Upper lobe of left lung (tissue), 6 donors: ENCODE measurements at regions not wholly inside any gene's neighbourhood (a gene's known extent, or its start where the extent isn't known, plus 50 kb on each side); places are given as distances from the start of the nearest gene placed in this dataset.

ENCODE experiments used
- ATAC-seq, 2 donors: fragments of 200-7000 bp; cut with Tn5 transposase; one replicate each; pipeline ENCODE4 v1.9.1; 2022; ENCODE audit warnings: mild to moderate bottlenecking in 2 of 2, moderate library complexity in 2 of 2; ENCODE audit not compliant: low FRiP score in 2 of 2
- DNase-seq, 2 donors: peaks; one replicate each; pipeline ENCODE4 v3.0.0-alpha.2; 2019 to 2020
- H3K27ac ChIP-seq, 4 donors: fragments of 200-600 bp; sonication (generic); one replicate each; pipeline ENCODE4 v1.5.1; 2016 to 2019
- H3K27me3 ChIP-seq, 4 donors: fragments of 200-600 bp; sonication (generic); one replicate each; pipeline ENCODE4 v1.5.1; 2017 to 2019
- H3K36me3 ChIP-seq, 4 donors: fragments of 200-600 bp; sonication (generic); one replicate each; pipeline ENCODE4 v1.5.1; 2016 to 2019
- H3K4me1 ChIP-seq, 4 donors: fragments of 200-600 bp; sonication (generic); one replicate each; pipeline ENCODE4 v1.5.1; 2018 to 2019
- H3K4me3 ChIP-seq, 4 donors: fragments of 200-600 bp; sonication (generic); one replicate each; pipeline ENCODE4 v1.5.1; 2017 to 2019; ENCODE audit warnings: mild to moderate bottlenecking in 2 of 4, moderate library complexity in 1 of 4
- H3K9me3 ChIP-seq, 4 donors: fragments of 200-600 bp; sonication (generic); one replicate each; pipeline ENCODE4 v1.5.1; 2018 to 2019
- CTCF ChIP-seq, 6 experiments: fragments of 450-650 bp in 4 of 6; fragments of 200-600 bp in 2 of 6; sonication (generic) in 2 of 6; IDR thresholded peaks; one replicate each; pipeline ENCODE4 v1.5.1; 2016 to 2019; ENCODE audit warnings: antibody characterized with exemption in 6 of 6
- EP300 ChIP-seq, 4 donors: sonication (generic); formaldehyde crosslinking; IDR thresholded peaks; one replicate each; pipeline ENCODE4 v1.5.1; 2017; ENCODE audit warnings: antibody characterized with exemption in 4 of 4, control low read depth in 2 of 4
- POLR2A ChIP-seq, 4 donors: fragments of 450-650 bp; IDR thresholded peaks; one replicate each; pipeline ENCODE4 v1.5.1; 2016 to 2017; ENCODE audit warnings: antibody characterized with exemption in 4 of 4, mild to moderate bottlenecking in 2 of 4
- POLR2AphosphoS5 ChIP-seq, 2 donors: sonication (generic); formaldehyde crosslinking; IDR thresholded peaks; one replicate each; pipeline ENCODE4 v1.5.1; 2017; ENCODE audit warnings: antibody characterized with exemption in 2 of 2
- WGBS, 2 donors: methylation state at CpG; one replicate each; pipeline ENCODE4 v1.1.5; 2017 to 2018; 5-methylcytosine and 5-hydroxymethylcytosine counted together
- donor health status: DM: no; HTN: no; CAD: no; lungs with moderate emphysema.
- donor health status: DM: no; HTN: yes; CAD: no; lungs with severe emphysema.

GRCh38 chr14:54344445-54344844 is 52.4 kb upstream of the CDKN3 start:
- Histone ChIP-seq H3K4me3 (no peak overlapping the region), H3K9me3 (no peaks in the 10 kb centered on the region), H3K4me1 (no peaks in the 10 kb centered on the region), H3K27me3 (no peaks in the 10 kb centered on the region), H3K36me3 (no peaks in the 10 kb centered on the region), H3K27ac (no peak overlapping the region)
- TF ChIP-seq CTCF (IDR thresholded peaks at IDR 0.05) (no peak), POLR2A (IDR thresholded peaks at IDR 0.05) (no peak), EP300 (IDR thresholded peaks at IDR 0.05) (no peak), POLR2AphosphoS5 (IDR thresholded peaks at IDR 0.05) (no peak)
- WGBS, 2 donors: 66 to 69% methylated on average over 6 of the region's 6 CpGs
- DNase-seq (no peak), ATAC-seq (no peak)

- Histone ChIP-seq H3K27me3 (no peaks in the 10 kb centered on the region), H3K4me3 (no peak overlapping the region), H3K4me1 (no peaks in the 10 kb centered on the region), H3K36me3 (no peaks in the 10 kb centered on the region), H3K9me3 (no peaks in the 10 kb centered on the region), H3K27ac (no peak overlapping the region)
- 80 to 88% methylated on average over 5 of the region's 5 CpGs for WGBS, 2 donors
- DNase-seq (no peak), ATAC-seq (no peak)
- no peak for TF ChIP-seq CTCF (IDR thresholded peaks at IDR 0.05)
- no peak for TF ChIP-seq POLR2AphosphoS5 (IDR thresholded peaks at IDR 0.05)
- TF ChIP-seq EP300 (IDR thresholded peaks at IDR 0.05): no peak
- no peak for TF ChIP-seq POLR2A (IDR thresholded peaks at IDR 0.05)
These were observed 50.5 kb upstream of the CDKN3 start for GRCh38 chr14:54346257-54346656.
